HepG2 (cell line): ENCODE measurements at regions not wholly inside any gene's neighbourhood (a gene's known extent, or its start where the extent isn't known, plus 50 kb on each side); places are given as distances from the start of the nearest gene placed in this dataset.

Experiments
- EZH2 ChIP-seq: conservative IDR thresholded peaks from 2 replicates; pipeline ENCODE4 v1.6.1; 2012; ENCODE audit warnings: mild to moderate bottlenecking, low read depth, low read length, moderate library complexity
- MAX ChIP-seq: IDR thresholded peaks from 2 replicates; pipeline ENCODE4 v1.6.1; 2012; ENCODE audit warnings: inconsistent platforms
- NFE2 ChIP-seq: sonication (generic); formaldehyde crosslinking; IDR thresholded peaks from 2 replicates; pipeline ENCODE4 v1.4.0; 2020; ENCODE audit warnings: missing genetic modification reagents
- TCF12 ChIP-seq, 2 experiments: fragments of 450-650 bp in 1 of 2; sonication (generic) in 1 of 2; formaldehyde crosslinking in 1 of 2; IDR thresholded peaks; 2 replicates each; pipeline versions ENCODE4 v1.6.1 to v1.8.0; 2017 to 2022; ENCODE audit warnings: antibody characterized with exemption in 1 of 2, mild to moderate bottlenecking in 1 of 2, missing genetic modification reagents in 1 of 2, moderate library complexity in 1 of 2
- TF ChIP-seq, protein P1 (sequence below): sonication (generic); formaldehyde crosslinking; IDR thresholded peaks from 2 replicates; pipeline ENCODE4 v1.5.0; 2020; ENCODE audit warnings: mild to moderate bottlenecking, missing genetic modification reagents, moderate library complexity

DNA sequence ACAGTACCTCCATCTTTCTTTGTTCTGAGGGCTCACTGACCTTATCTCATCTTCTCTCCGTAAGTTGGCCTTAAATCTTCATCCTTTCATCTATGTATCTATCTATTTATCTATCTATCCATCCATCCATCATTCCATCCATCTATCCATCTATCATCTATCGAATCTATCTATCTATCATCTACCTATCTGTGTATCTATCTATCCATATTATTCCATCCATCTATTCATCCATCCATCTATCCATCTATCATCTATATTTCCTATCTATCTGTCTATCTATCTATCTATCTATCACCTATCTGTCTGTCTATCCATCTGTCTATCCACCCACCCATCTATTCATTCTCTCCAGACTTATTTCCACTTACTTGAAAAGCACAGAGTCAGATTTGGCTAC, 147.3 kb upstream of the PMEPA1 start:
- TF ChIP-seq TCF12 (IDR thresholded peaks at IDR 0.05): no peak
- TF ChIP-seq TCF12 (CRISPR knock-in tag; IDR thresholded peaks at IDR 0.05): no peak
- no peak for TF ChIP-seq EZH2
- TF ChIP-seq, protein P1, sequence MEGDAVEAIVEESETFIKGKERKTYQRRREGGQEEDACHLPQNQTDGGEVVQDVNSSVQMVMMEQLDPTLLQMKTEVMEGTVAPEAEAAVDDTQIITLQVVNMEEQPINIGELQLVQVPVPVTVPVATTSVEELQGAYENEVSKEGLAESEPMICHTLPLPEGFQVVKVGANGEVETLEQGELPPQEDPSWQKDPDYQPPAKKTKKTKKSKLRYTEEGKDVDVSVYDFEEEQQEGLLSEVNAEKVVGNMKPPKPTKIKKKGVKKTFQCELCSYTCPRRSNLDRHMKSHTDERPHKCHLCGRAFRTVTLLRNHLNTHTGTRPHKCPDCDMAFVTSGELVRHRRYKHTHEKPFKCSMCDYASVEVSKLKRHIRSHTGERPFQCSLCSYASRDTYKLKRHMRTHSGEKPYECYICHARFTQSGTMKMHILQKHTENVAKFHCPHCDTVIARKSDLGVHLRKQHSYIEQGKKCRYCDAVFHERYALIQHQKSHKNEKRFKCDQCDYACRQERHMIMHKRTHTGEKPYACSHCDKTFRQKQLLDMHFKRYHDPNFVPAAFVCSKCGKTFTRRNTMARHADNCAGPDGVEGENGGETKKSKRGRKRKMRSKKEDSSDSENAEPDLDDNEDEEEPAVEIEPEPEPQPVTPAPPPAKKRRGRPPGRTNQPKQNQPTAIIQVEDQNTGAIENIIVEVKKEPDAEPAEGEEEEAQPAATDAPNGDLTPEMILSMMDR (CRISPR knock-in tag): no peak
- TF ChIP-seq MAX: no peak
- TF ChIP-seq NFE2 (CRISPR knock-in tag): no peak
